Gastroesophageal sphincter (tissue), 3 donors: ENCODE measurements at regions not wholly inside any gene's neighbourhood (a gene's known extent, or its start where the extent isn't known, plus 50 kb on each side); places are given as distances from the start of the nearest gene placed in this dataset.

ENCODE experiments used
- CTCF ChIP-seq, 4 experiments: fragments of 200-600 bp in 2 of 4; fragments of 450-650 bp in 2 of 4; sonication (generic) in 1 of 4; IDR thresholded peaks; one replicate each; pipeline ENCODE4 v1.5.1; 2017 to 2019; ENCODE audit warnings: antibody characterized with exemption in 4 of 4, mild to moderate bottlenecking in 2 of 4, moderate library complexity in 2 of 4
- POLR2AphosphoS5 ChIP-seq: sonication (generic); formaldehyde crosslinking; IDR thresholded peaks from one replicate; pipeline ENCODE4 v1.6.1; 2017; ENCODE audit warnings: antibody characterized with exemption

DNA sequence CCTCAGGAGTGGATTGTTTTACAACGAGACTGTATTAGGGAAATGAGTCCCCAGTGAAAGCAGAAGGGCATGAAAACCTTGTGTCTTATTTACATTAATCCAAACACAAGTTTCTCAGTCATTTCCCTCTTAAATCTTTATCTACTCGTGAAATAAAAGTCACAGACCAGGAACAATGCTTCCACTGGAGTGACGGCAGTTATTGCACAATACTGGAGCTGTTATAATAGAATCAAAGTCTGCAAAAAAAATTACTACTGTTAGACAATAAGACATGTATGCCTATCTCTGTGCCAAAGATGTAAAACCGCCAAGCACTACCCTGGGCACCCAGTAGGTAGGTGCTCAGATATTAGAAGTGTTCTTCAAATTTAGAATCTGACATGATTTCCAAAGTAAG is 375.5 kb downstream of the ZNF521 start:
- TF ChIP-seq CTCF (IDR thresholded peaks at IDR 0.05) (no peak), POLR2AphosphoS5 (no peak)
